OCI-LY3 (cell line): ENCODE measurements at regions not wholly inside any gene's neighbourhood (a gene's known extent, or its start where the extent isn't known, plus 50 kb on each side); places are given as distances from the start of the nearest gene placed in this dataset.

Experiments used
- EZH2phosphoT487 ChIP-seq: fragments of 200-600 bp; shearing (Covaris generic); IDR thresholded peaks from 2 replicates; pipeline ENCODE4 v1.6.1; 2018; ENCODE audit warnings: antibody characterized with exemption, mixed run types, low read depth
- TF ChIP-seq, protein P1 (sequence below): fragments of 200-600, 300-600 bp; sonication (generic); IDR thresholded peaks from 2 replicates; pipeline ENCODE4 v1.5.1; 2014; ENCODE audit warnings: antibody characterized with exemption, low read length, low read depth

DNA sequence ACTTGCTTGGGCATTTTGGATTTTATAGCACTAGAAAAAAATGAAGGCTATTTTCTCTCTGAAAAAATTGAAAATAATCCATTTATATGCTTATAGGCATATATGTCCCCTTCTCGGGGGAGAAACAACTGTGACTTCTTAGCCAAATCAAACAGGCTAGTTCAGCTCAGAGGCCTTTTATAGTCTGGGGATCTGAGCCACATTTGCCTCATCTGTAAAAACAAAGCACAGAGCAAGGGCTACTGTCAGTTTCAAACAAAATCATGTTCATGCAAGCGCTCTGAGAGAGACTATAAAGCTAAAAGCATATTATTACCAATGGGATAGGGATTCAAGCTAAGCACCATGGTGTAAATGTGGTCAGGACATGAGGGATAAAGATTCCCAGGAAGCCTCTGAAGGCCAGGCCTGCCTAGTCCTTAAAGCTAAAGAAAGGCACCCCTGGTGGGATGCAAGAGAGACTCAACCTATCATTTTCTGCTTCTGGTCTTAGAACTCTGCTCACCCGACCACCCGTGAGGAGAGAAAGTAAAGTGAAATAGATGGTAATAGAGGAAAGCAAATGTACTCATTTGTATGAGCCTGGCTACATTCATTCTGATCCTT, 51.0 kb upstream of the IL12A start:
- TF ChIP-seq EZH2phosphoT487, result no peak
- TF ChIP-seq, protein P1, sequence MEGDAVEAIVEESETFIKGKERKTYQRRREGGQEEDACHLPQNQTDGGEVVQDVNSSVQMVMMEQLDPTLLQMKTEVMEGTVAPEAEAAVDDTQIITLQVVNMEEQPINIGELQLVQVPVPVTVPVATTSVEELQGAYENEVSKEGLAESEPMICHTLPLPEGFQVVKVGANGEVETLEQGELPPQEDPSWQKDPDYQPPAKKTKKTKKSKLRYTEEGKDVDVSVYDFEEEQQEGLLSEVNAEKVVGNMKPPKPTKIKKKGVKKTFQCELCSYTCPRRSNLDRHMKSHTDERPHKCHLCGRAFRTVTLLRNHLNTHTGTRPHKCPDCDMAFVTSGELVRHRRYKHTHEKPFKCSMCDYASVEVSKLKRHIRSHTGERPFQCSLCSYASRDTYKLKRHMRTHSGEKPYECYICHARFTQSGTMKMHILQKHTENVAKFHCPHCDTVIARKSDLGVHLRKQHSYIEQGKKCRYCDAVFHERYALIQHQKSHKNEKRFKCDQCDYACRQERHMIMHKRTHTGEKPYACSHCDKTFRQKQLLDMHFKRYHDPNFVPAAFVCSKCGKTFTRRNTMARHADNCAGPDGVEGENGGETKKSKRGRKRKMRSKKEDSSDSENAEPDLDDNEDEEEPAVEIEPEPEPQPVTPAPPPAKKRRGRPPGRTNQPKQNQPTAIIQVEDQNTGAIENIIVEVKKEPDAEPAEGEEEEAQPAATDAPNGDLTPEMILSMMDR, result no peak
